A172 (cell line): ENCODE measurements at regions not wholly inside any gene's neighbourhood (a gene's known extent, or its start where the extent isn't known, plus 50 kb on each side); places are given as distances from the start of the nearest gene placed in this dataset.

Source experiments
- DNase-seq: peaks from one replicate; pipeline ENCODE4 v3.0.0-alpha.2; 2015; ENCODE audit warnings: low spot score

- DNase-seq, result peak; percentile 59
These were observed 72.5 kb upstream of the KCNIP4 start for GRCh38 chr4:22021106-22021505.

- DNase-seq, result no peak
These were observed 71.6 kb upstream of the KCNIP4 start for GRCh38 chr4:22020129-22020528.

- peak; percentile 8 for DNase-seq
These were observed 71.1 kb upstream of the KCNIP4 start for GRCh38 chr4:22019676-22020075.

- DNase-seq, result no peak
These were observed 65.7 kb upstream of the KCNIP4 start for GRCh38 chr4:22014222-22014741.

GRCh38 chr4:22003878-22004277 lies 55.3 kb upstream of the KCNIP4 start:
- no peak for DNase-seq
